Liver (tissue), 8 donors: ENCODE measurements at regions not wholly inside any gene's neighbourhood (a gene's known extent, or its start where the extent isn't known, plus 50 kb on each side); places are given as distances from the start of the nearest gene placed in this dataset.

Experiments used
- DNase-seq: peaks from one replicate; pipeline ENCODE4 v3.0.0-alpha.2; 2017; ENCODE audit warnings: low spot score
- H3K27ac ChIP-seq, 2 donors: one replicate each; pipeline ENCODE4 v1.7.0; 2013; ENCODE audit warnings: inconsistent platforms in 2 of 2, low read length in 2 of 2, control low read depth in 1 of 2, low read depth in 1 of 2, mild to moderate bottlenecking in 1 of 2
- H3K27me3 ChIP-seq, 4 donors: one replicate each; pipeline versions ENCODE4 v1.6.1 to v1.7.0; 2013; ENCODE audit warnings: low read length in 3 of 4, inconsistent platforms in 1 of 4, mild to moderate bottlenecking in 1 of 4, moderate library complexity in 1 of 4; ENCODE audit not compliant: control insufficient read depth in 4 of 4, insufficient read depth in 4 of 4
- H3K36me3 ChIP-seq, 4 donors: one replicate each; pipeline versions ENCODE4 v1.6.1 to v1.7.0; 2013; ENCODE audit warnings: low read length in 3 of 4, mild to moderate bottlenecking in 3 of 4, low read depth in 1 of 4, moderate library complexity in 1 of 4; ENCODE audit not compliant: control insufficient read depth in 4 of 4, insufficient read depth in 3 of 4
- H3K4me1 ChIP-seq, 4 donors: one replicate each; pipeline versions ENCODE4 v1.6.1 to v1.7.0; 2013; ENCODE audit warnings: low read length in 3 of 4, mild to moderate bottlenecking in 3 of 4, moderate library complexity in 1 of 4; ENCODE audit not compliant: control insufficient read depth in 4 of 4, insufficient read depth in 4 of 4
- H3K4me3 ChIP-seq, 3 donors: one replicate each; pipeline versions ENCODE4 v1.6.1 to v1.7.0; 2013; ENCODE audit warnings: low read length in 3 of 3, control low read depth in 1 of 3, low read depth in 1 of 3, mild to moderate bottlenecking in 1 of 3
- H3K9ac ChIP-seq, 2 donors: one replicate each; pipeline ENCODE4 v1.7.0; 2013; ENCODE audit warnings: low read length in 2 of 2, mild to moderate bottlenecking in 2 of 2, moderate library complexity in 2 of 2, control low read depth in 1 of 2, low read depth in 1 of 2
- H3K9me3 ChIP-seq, 4 donors: one replicate each; pipeline versions ENCODE4 v1.6.1 to v1.7.0; 2013; ENCODE audit warnings: low read length in 3 of 4; ENCODE audit not compliant: control insufficient read depth in 4 of 4
- EGR1 ChIP-seq, 2 donors: IDR thresholded peaks; 2 replicates each; pipeline ENCODE4 v1.6.1; 2016 to 2018; ENCODE audit warnings: antibody characterized with exemption in 2 of 2, low read depth in 2 of 2
- FOXA1 ChIP-seq: IDR thresholded peaks from 2 replicates; pipeline ENCODE4 v1.6.1; 2016; ENCODE audit warnings: antibody characterized with exemption
- FOXA2 ChIP-seq: IDR thresholded peaks from 2 replicates; pipeline ENCODE4 v1.6.1; 2016; ENCODE audit warnings: antibody characterized with exemption
- GABPA ChIP-seq, 2 donors: IDR thresholded peaks in 1 of 2; conservative IDR thresholded peaks in 1 of 2; 2 replicates each; pipeline ENCODE4 v1.6.1; 2016; ENCODE audit warnings: antibody characterized with exemption in 2 of 2, mild to moderate bottlenecking in 1 of 2, moderate library complexity in 1 of 2
- HNF4A ChIP-seq, 2 donors: conservative IDR thresholded peaks; 2 replicates each; pipeline ENCODE4 v1.6.1; 2016; ENCODE audit warnings: antibody characterized with exemption in 2 of 2, mild to moderate bottlenecking in 2 of 2
- NR2F2 ChIP-seq: IDR thresholded peaks from 2 replicates; pipeline ENCODE4 v1.6.1; 2016; ENCODE audit warnings: antibody characterized with exemption
- RAD21 ChIP-seq, 2 donors: IDR thresholded peaks; 2 replicates each; pipeline ENCODE4 v1.6.1; 2016; ENCODE audit warnings: antibody characterized with exemption in 2 of 2, mild to moderate bottlenecking in 2 of 2
- RXRA ChIP-seq, 2 donors: IDR thresholded peaks; 2 replicates each; pipeline ENCODE4 v1.6.1; 2017 to 2018; ENCODE audit warnings: antibody characterized with exemption in 2 of 2, mild to moderate bottlenecking in 1 of 2
- SP1 ChIP-seq: IDR thresholded peaks from 2 replicates; pipeline ENCODE4 v1.6.1; 2018; ENCODE audit warnings: antibody characterized with exemption, mild to moderate bottlenecking
- YY1 ChIP-seq: IDR thresholded peaks from 2 replicates; pipeline ENCODE4 v1.6.1; 2016; ENCODE audit warnings: antibody characterized with exemption, mild to moderate bottlenecking
- WGBS: extraction: QIAGEN DNeasy Blood & Tissue Kit; methylation state at CpG from one replicate; pipeline ENCODE4 v1.1.7; 2013; 5-methylcytosine and 5-hydroxymethylcytosine counted together
- TF ChIP-seq, protein P1 (sequence below): IDR thresholded peaks from 2 replicates; pipeline ENCODE4 v1.6.1; 2016; ENCODE audit warnings: antibody characterized with exemption
- TF ChIP-seq, protein P2 (sequence below): IDR thresholded peaks from 2 replicates; pipeline ENCODE4 v1.6.1; 2016; ENCODE audit warnings: antibody characterized with exemption
- TF ChIP-seq, protein P3 (sequence below): fragments of 150-350 bp; IDR thresholded peaks from 2 replicates; pipeline ENCODE4 v1.5.1; 2017; ENCODE audit warnings: improper control_type of control experiment, low read depth, low read length; ENCODE audit not compliant: missing input control
- TF ChIP-seq, protein P4 (sequence below): IDR thresholded peaks from 2 replicates; pipeline ENCODE4 v1.6.1; 2016; ENCODE audit warnings: antibody characterized with exemption
- donor health status: healthy.
- donor health status: healthy.
- donor health status: healthy.
- donor health status: healthy.
- donor health status: healthy.

DNA sequence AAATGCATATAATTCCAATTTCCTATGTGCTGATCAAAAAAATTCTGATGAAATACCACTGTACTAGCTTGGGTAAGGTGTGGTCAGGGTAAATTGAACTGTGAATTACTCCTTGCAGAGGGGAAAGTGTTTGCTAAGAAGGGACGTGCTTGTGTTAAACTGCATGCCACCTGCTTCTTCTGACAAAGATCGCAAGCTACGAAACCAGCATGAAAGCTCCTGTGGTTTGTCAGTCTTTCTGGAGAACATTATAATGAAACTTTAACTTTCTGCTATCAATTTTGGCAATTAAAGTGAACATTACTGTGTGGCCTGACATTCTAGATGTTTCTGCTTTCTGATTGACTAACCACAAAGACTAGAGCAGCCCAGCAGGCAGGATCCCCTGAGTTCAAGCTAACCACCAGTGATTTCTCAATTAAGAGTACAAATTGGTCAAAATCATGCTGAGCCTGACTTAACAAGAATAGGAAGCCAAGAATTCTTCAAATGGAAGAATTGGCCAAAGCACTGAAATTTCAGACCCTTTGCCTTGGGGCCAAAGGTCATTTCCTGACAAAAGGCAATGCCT, 239.0 kb downstream of the SLITRK2 start:
- Histone ChIP-seq H3K9ac (no peak overlapping the region), H3K9me3 (no peaks in the 10 kb centered on the region), H3K27me3 (no peaks in the 10 kb centered on the region), H3K4me3 (no peak overlapping the region), H3K27ac (no peak overlapping the region), H3K4me1 (no peaks in the 10 kb centered on the region), H3K36me3 (no peaks in the 10 kb centered on the region)
- TF ChIP-seq, protein P1, sequence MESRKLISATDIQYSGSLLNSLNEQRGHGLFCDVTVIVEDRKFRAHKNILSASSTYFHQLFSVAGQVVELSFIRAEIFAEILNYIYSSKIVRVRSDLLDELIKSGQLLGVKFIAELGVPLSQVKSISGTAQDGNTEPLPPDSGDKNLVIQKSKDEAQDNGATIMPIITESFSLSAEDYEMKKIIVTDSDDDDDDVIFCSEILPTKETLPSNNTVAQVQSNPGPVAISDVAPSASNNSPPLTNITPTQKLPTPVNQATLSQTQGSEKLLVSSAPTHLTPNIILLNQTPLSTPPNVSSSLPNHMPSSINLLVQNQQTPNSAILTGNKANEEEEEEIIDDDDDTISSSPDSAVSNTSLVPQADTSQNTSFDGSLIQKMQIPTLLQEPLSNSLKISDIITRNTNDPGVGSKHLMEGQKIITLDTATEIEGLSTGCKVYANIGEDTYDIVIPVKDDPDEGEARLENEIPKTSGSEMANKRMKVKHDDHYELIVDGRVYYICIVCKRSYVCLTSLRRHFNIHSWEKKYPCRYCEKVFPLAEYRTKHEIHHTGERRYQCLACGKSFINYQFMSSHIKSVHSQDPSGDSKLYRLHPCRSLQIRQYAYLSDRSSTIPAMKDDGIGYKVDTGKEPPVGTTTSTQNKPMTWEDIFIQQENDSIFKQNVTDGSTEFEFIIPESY: no peak
- TF ChIP-seq RAD21 (IDR thresholded peaks at IDR 0.05) (no peak), HNF4A (conservative IDR thresholded peaks at IDR 0.05) (no peak), YY1 (no peak), GABPA (IDR thresholded peaks at IDR 0.05 in 1 of 2, conservative IDR thresholded peaks at IDR 0.05 in 1 of 2) (no peak), FOXA2 (no peak)
- TF ChIP-seq, protein P2, sequence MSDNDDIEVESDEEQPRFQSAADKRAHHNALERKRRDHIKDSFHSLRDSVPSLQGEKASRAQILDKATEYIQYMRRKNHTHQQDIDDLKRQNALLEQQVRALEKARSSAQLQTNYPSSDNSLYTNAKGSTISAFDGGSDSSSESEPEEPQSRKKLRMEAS: no peak
- TF ChIP-seq, protein P3, sequence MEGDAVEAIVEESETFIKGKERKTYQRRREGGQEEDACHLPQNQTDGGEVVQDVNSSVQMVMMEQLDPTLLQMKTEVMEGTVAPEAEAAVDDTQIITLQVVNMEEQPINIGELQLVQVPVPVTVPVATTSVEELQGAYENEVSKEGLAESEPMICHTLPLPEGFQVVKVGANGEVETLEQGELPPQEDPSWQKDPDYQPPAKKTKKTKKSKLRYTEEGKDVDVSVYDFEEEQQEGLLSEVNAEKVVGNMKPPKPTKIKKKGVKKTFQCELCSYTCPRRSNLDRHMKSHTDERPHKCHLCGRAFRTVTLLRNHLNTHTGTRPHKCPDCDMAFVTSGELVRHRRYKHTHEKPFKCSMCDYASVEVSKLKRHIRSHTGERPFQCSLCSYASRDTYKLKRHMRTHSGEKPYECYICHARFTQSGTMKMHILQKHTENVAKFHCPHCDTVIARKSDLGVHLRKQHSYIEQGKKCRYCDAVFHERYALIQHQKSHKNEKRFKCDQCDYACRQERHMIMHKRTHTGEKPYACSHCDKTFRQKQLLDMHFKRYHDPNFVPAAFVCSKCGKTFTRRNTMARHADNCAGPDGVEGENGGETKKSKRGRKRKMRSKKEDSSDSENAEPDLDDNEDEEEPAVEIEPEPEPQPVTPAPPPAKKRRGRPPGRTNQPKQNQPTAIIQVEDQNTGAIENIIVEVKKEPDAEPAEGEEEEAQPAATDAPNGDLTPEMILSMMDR: no peak
- WGBS: 66% methylated on average over 3 of the region's 3 CpGs
- no peak for DNase-seq

DNA sequence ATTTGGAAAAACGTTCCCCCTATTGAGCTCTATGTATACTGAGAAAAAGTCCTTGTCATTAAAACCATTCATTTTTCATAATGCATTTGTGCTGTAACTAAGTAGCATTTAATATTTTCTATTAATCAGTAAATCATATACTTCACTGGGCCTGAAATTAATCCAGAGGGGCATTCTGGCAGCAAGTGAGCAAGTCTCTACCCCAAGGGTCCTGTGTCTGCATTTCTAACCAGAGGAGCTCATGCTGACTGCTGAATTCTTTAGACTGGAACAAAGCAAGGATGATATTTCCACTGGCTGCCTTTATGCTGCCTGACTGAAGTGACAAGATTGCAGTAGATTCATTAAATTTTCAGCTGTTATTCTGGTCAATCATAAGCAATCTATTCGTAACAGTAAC, 246.5 kb downstream of the SLITRK2 start:
- Histone ChIP-seq H3K36me3 (no peaks in the 10 kb centered on the region), H3K9ac (no peak overlapping the region), H3K27ac (no peak overlapping the region), H3K27me3 (no peaks in the 10 kb centered on the region), H3K4me1 (no peaks in the 10 kb centered on the region), H3K4me3 (no peak overlapping the region), H3K9me3 (no peaks in the 10 kb centered on the region)
- no peak for DNase-seq
- 67% methylated on average over 2 of the region's 2 CpGs for WGBS
- TF ChIP-seq NR2F2: no peak
- TF ChIP-seq, protein P1: no peak
- TF ChIP-seq, protein P4, sequence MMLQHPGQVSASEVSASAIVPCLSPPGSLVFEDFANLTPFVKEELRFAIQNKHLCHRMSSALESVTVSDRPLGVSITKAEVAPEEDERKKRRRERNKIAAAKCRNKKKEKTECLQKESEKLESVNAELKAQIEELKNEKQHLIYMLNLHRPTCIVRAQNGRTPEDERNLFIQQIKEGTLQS: no peak
- TF ChIP-seq RXRA (IDR thresholded peaks at IDR 0.05): no peak
- TF ChIP-seq GABPA (IDR thresholded peaks at IDR 0.05 in 1 of 2, conservative IDR thresholded peaks at IDR 0.05 in 1 of 2): no peak
- no peak for TF ChIP-seq SP1
- no peak for TF ChIP-seq EGR1 (IDR thresholded peaks at IDR 0.05; ENCODE audit: low read depth in 2 of 2)
- no peak for TF ChIP-seq YY1
- TF ChIP-seq RAD21 (IDR thresholded peaks at IDR 0.05): no peak
- no peak for TF ChIP-seq FOXA1
